ENCODE measurements at regions not wholly inside any gene's neighbourhood (a gene's known extent, or its start where the extent isn't known, plus 50 kb on each side); places are given as distances from the start of the nearest gene placed in this dataset.

DNA sequence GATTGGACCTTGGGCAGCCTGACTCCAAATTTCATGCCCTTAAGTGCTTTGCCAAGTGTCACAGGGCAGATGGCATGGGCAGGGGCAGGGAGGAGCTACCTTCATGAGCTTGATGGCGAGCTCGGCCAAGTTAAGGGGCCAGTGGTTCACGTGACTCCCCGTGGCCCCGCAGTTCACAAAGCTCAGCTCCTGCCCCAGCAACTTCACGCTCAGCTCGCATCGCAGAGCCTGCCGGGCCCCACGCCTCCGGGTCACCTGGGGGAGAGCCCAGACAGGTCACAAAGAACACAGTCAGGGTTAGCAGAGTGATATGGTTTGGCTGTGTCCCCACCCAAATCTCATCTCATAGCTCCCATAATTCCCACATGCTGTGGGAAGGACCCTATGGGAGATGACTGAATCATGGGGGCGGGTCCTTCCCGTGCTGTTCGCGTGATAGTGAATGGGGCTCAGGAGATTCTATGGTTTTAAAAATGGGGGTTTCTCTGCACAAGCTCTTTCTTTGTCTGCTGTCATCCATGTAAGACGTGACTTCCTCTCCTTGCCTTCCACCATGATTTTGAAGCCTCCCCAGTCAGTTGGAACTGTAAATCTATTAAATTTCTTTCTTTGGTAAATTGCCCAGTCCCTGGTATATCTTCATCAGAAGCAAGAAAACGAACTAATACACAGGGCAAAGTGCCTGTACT lies 108.1 kb downstream of the LITAF start:
- DNase-seq (ENCODE audit: low read depth, low spot score), result no peak
- TF ChIP-seq SPI1 (IDR thresholded peaks at IDR 0.05; ENCODE audit: borderline replicate concordance, insufficient read depth, low read depth, low read length) (no peak), GABPA (IDR thresholded peaks at IDR 0.05; ENCODE audit: low read depth) (no peak), SMAD5 (IDR thresholded peaks at IDR 0.05; ENCODE audit: low read depth) (no peak), RUNX3 (IDR thresholded peaks at IDR 0.05; ENCODE audit: low read length) (no peak), STAT1 (conservative IDR thresholded peaks at IDR 0.05) (no peak)
- TF ChIP-seq, protein P1, sequence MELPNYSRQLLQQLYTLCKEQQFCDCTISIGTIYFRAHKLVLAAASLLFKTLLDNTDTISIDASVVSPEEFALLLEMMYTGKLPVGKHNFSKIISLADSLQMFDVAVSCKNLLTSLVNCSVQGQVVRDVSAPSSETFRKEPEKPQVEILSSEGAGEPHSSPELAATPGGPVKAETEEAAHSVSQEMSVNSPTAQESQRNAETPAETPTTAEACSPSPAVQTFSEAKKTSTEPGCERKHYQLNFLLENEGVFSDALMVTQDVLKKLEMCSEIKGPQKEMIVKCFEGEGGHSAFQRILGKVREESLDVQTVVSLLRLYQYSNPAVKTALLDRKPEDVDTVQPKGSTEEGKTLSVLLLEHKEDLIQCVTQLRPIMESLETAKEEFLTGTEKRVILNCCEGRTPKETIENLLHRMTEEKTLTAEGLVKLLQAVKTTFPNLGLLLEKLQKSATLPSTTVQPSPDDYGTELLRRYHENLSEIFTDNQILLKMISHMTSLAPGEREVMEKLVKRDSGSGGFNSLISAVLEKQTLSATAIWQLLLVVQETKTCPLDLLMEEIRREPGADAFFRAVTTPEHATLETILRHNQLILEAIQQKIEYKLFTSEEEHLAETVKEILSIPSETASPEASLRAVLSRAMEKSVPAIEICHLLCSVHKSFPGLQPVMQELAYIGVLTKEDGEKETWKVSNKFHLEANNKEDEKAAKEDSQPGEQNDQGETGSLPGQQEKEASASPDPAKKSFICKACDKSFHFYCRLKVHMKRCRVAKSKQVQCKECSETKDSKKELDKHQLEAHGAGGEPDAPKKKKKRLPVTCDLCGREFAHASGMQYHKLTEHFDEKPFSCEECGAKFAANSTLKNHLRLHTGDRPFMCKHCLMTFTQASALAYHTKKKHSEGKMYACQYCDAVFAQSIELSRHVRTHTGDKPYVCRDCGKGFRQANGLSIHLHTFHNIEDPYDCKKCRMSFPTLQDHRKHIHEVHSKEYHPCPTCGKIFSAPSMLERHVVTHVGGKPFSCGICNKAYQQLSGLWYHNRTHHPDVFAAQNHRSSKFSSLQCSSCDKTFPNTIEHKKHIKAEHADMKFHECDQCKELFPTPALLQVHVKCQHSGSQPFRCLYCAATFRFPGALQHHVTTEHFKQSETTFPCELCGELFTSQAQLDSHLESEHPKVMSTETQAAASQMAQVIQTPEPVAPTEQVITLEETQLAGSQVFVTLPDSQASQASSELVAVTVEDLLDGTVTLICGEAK (IDR thresholded peaks at IDR 0.05; ENCODE audit: borderline replicate concordance), result no peak
- Histone ChIP-seq H3K79me2 (ENCODE audit: control insufficient read depth, insufficient read depth, low read length) (no peaks in the 10 kb centered on the region), H3K4me3 (no peak overlapping the region), H4K20me1 (ENCODE audit: control insufficient read depth, insufficient read depth) (no peaks in the 10 kb centered on the region), H3K4me1 (ENCODE audit: control insufficient read depth, insufficient read depth, low read length) (no peaks in the 10 kb centered on the region), H3K4me2 (ENCODE audit: control insufficient read depth, insufficient read depth) (no peak overlapping the region), H3K36me3 (ENCODE audit: control insufficient read depth in 2 of 2, insufficient read depth in 2 of 2, low read length in 1 of 2) (no peaks in the 10 kb centered on the region), H3K9me3 (replicated peaks; ENCODE audit: control insufficient read depth, insufficient read depth, low read length) (peaks cover 5% of the 10 kb centered on the region), H2AFZ (ENCODE audit: control insufficient read depth, low read depth, low read length) (no peak overlapping the region), H3K9ac (ENCODE audit: control insufficient read depth, insufficient read depth, low read length) (no peak overlapping the region), H3K27ac (ENCODE audit: control insufficient read depth, insufficient read depth) (no peak overlapping the region), H3K27me3 (replicated peaks in 1 of 2; ENCODE audit: control insufficient read depth in 2 of 2, insufficient read depth in 2 of 2, low read length in 1 of 2) (no peaks in the 10 kb centered on the region)
- no peak for FAIRE-seq
- BruUV-seq (replicated peaks), result no TSS peak
- ChIA-PET CTCF (interaction anchor here (1.0 kb wide), 1 partner anchor 31 kb away, joined by 3 read pairs; no protein-coding TSS in a partner anchor), RAD21 (ENCODE audit: unreplicated experiment) (no interaction called here), SMC1A (ENCODE audit: uncharacterized antibody, unreplicated experiment) (interaction anchor here (0.6 kb wide), 1 partner anchor 19 kb away, joined by 3 read pairs; no protein-coding TSS in a partner anchor), POLR2A (no interaction called here)
- in situ Hi-C loops (cut with MboI), result no loop called here
- intact Hi-C loops (cut with micrococcal nuclease; ENCODE audit: unreplicated experiment), result no loop called here
- WGBS (ENCODE audit: insufficient coverage, insufficient replicate concordance, low lambda C conversion rate, missing lambda C conversion rate), result 71% methylated on average over 17 of the region's 17 CpGs
- no peak for ATAC-seq

Measured in GM12878 (cell line).